IMR-90 (cell line): ENCODE measurements at regions not wholly inside any gene's neighbourhood (a gene's known extent, or its start where the extent isn't known, plus 50 kb on each side); places are given as distances from the start of the nearest gene placed in this dataset.

ENCODE experiments used
- ATAC-seq: fragments of 200-7000 bp; cut with Tn5 transposase; 2 replicates; pipeline ENCODE4 v1.9.1; 2020; ENCODE audit warnings: low read depth, mild to moderate bottlenecking, moderate library complexity
- BruUV-seq: library from RNA; stranded (reverse); fragments of 400-500 nt; replicated peaks from 2 replicates; lab custom pipeline; 2021; lab: Mats Ljungman, UMichigan
- CTCF ChIA-PET: fragments of 300-600 bp; formaldehyde crosslinking; extraction: SDS; loops from one replicate; lab custom pipeline; 2021; ENCODE audit warnings: antibody characterized with exemption; lab: Yijun Ruan, JAX
- POLR2A ChIA-PET: fragments of 300-600 bp; sonication (Branson Sonifier 250); formaldehyde crosslinking; loops from one replicate; lab custom pipeline; 2022; ENCODE audit warnings: antibody characterized with exemption; ENCODE audit not compliant: unreplicated experiment; lab: Charles Lee
- DNase-seq: peaks from one replicate; pipeline ENCODE4 v3.0.0; 2013
- H2AFZ ChIP-seq: replicated peaks from 2 replicates; pipeline ENCODE3; 2013; ENCODE audit warnings: low read length, mild to moderate bottlenecking; ENCODE audit not compliant: poor library complexity
- H2AK5ac ChIP-seq: 2 replicates; pipeline ENCODE4 v1.6.1; 2013; ENCODE audit warnings: low read depth, low read length, inconsistent platforms
- H2AK9ac ChIP-seq: replicated peaks from 2 replicates; pipeline ENCODE3; 2013; ENCODE audit warnings: mild to moderate bottlenecking, low read depth, low read length, moderate library complexity; ENCODE audit not compliant: poor library complexity
- H2BK120ac ChIP-seq: 2 replicates; pipeline ENCODE4 v1.6.1; 2013; ENCODE audit warnings: low read depth, low read length, inconsistent platforms
- H2BK15ac ChIP-seq: 3 replicates; pipeline ENCODE4 v1.6.1; 2013; ENCODE audit warnings: low read depth, low read length, inconsistent platforms
- H2BK20ac ChIP-seq: 2 replicates; pipeline ENCODE4 v1.6.1; 2013; ENCODE audit warnings: low read depth, mild to moderate bottlenecking, inconsistent platforms, low read length, moderate library complexity
- H2BK5ac ChIP-seq: 2 replicates; pipeline ENCODE4 v1.6.1; 2013; ENCODE audit warnings: mild to moderate bottlenecking, low read depth, low read length, inconsistent platforms; ENCODE audit not compliant: poor library complexity, severe bottlenecking
- H3K14ac ChIP-seq: replicated peaks from 2 replicates; pipeline ENCODE4 v1.6.1; 2013; ENCODE audit warnings: low read depth, low read length, inconsistent platforms
- H3K18ac ChIP-seq: 2 replicates; pipeline ENCODE4 v1.6.1; 2013; ENCODE audit warnings: low read depth, low read length, control low read depth
- H3K23ac ChIP-seq: 2 replicates; pipeline ENCODE4 v1.6.1; 2013; ENCODE audit warnings: low read depth, low read length, inconsistent platforms
- H3K27ac ChIP-seq: 2 replicates; pipeline ENCODE4 v1.5.1; 2013; ENCODE audit warnings: mild to moderate bottlenecking, control low read depth, low read length; ENCODE audit not compliant: insufficient read depth
- H3K27me3 ChIP-seq: 2 replicates; pipeline ENCODE4 v1.6.1; 2013; ENCODE audit warnings: low read length; ENCODE audit not compliant: control insufficient read depth, insufficient read depth
- H3K36me3 ChIP-seq: 2 replicates; pipeline ENCODE4 v1.6.1; 2013; ENCODE audit warnings: low read length, mixed read lengths; ENCODE audit not compliant: control insufficient read depth, insufficient read depth
- H3K4ac ChIP-seq: 2 replicates; pipeline ENCODE4 v1.6.1; 2013; ENCODE audit warnings: low read depth, low read length, inconsistent platforms
- H3K4me1 ChIP-seq: 2 replicates; pipeline ENCODE4 v1.6.1; 2013; ENCODE audit warnings: low read length, mixed read lengths; ENCODE audit not compliant: control insufficient read depth, insufficient read depth
- H3K4me2 ChIP-seq: 2 replicates; pipeline ENCODE4 v1.6.1; 2013; ENCODE audit warnings: low read depth, mild to moderate bottlenecking, control low read depth, low read length, moderate library complexity
- H3K4me3 ChIP-seq: 2 replicates; pipeline ENCODE4 v1.5.1; 2013; ENCODE audit warnings: low read depth, mild to moderate bottlenecking, control low read depth, low read length, moderate library complexity; ENCODE audit not compliant: insufficient read depth
- H3K56ac ChIP-seq: 2 replicates; pipeline ENCODE4 v1.6.1; 2013; ENCODE audit warnings: low read length, inconsistent platforms; ENCODE audit not compliant: insufficient read depth; ENCODE audit errors: extremely low read depth
- H3K79me1 ChIP-seq, 2 experiments: 2 replicates each; pipeline ENCODE4 v1.6.1; 2013; ENCODE audit warnings: low read length in 2 of 2, inconsistent platforms in 1 of 2, low read depth in 1 of 2
- H3K9ac ChIP-seq: 2 replicates; pipeline ENCODE4 v1.6.1; 2013; ENCODE audit warnings: low read depth, low read length, control low read depth
- H3K9me1 ChIP-seq: 2 replicates; pipeline ENCODE4 v1.6.1; 2013; ENCODE audit warnings: low read length, inconsistent platforms; ENCODE audit not compliant: insufficient read depth
- H3K9me3 ChIP-seq: 2 replicates; pipeline ENCODE4 v1.6.1; 2013; ENCODE audit warnings: low read length; ENCODE audit not compliant: control insufficient read depth, insufficient read depth
- H4K20me1 ChIP-seq: 2 replicates; pipeline ENCODE4 v1.6.1; 2013; ENCODE audit warnings: low read length, inconsistent platforms; ENCODE audit not compliant: insufficient read depth
- H4K5ac ChIP-seq: 2 replicates; pipeline ENCODE4 v1.6.1; 2013; ENCODE audit warnings: mild to moderate bottlenecking, low read depth, low read length, control low read depth
- H4K8ac ChIP-seq, 2 experiments: 2 replicates each; pipeline ENCODE4 v1.6.1; 2013; ENCODE audit warnings: low read depth in 2 of 2, low read length in 2 of 2, control low read depth in 1 of 2, inconsistent platforms in 1 of 2
- H4K91ac ChIP-seq: 2 replicates; pipeline ENCODE4 v1.6.1; 2013; ENCODE audit warnings: low read depth, low read length, inconsistent platforms; ENCODE audit not compliant: insufficient read depth
- BHLHE40 ChIP-seq: fragments of 150-350 bp; IDR thresholded peaks from 2 replicates; pipeline ENCODE4 v1.6.1; 2016; ENCODE audit warnings: mild to moderate bottlenecking, low read depth, low read length
- CEBPB ChIP-seq: IDR thresholded peaks from 2 replicates; pipeline ENCODE4 v1.6.1; 2012; ENCODE audit warnings: low read depth, low read length, improper control_type of control experiment
- CHD1 ChIP-seq: IDR thresholded peaks from 2 replicates; pipeline ENCODE4 v1.6.1; 2012; ENCODE audit warnings: low read depth, low read length, improper control_type of control experiment
- FOS ChIP-seq: fragments of 150-350 bp; IDR thresholded peaks from 2 replicates; pipeline ENCODE4 v1.6.1; 2016; ENCODE audit warnings: low read depth, low read length
- MAFK ChIP-seq: IDR thresholded peaks from 2 replicates; pipeline ENCODE4 v1.6.1; 2012; ENCODE audit warnings: low read depth, low read length, improper control_type of control experiment
- MAZ ChIP-seq: IDR thresholded peaks from 2 replicates; pipeline ENCODE4 v1.6.1; 2012; ENCODE audit warnings: low read depth, mild to moderate bottlenecking, low read length, improper control_type of control experiment, moderate library complexity, borderline replicate concordance
- MXI1 ChIP-seq: IDR thresholded peaks from 2 replicates; pipeline ENCODE4 v1.6.1; 2012; ENCODE audit warnings: low read depth, mild to moderate bottlenecking, low read length, moderate library complexity, borderline replicate concordance
- NFE2L2 ChIP-seq: fragments of 150-350 bp; IDR thresholded peaks from 2 replicates; pipeline ENCODE4 v1.6.1; 2016; ENCODE audit warnings: low read depth, mild to moderate bottlenecking, low read length
- POLR2A ChIP-seq: IDR thresholded peaks from 2 replicates; pipeline ENCODE4 v1.6.1; 2012; ENCODE audit warnings: mild to moderate bottlenecking, low read depth, low read length
- RFX5 ChIP-seq: IDR thresholded peaks from 2 replicates; pipeline ENCODE4 v1.8.0; 2012; ENCODE audit warnings: low read depth, mild to moderate bottlenecking, low read length, moderate library complexity
- SMC3 ChIP-seq: fragments of 150-350 bp; IDR thresholded peaks from 2 replicates; pipeline ENCODE4 v1.6.1; 2016; ENCODE audit warnings: low read depth, mild to moderate bottlenecking, antibody characterized with exemption, low read length, moderate library complexity
- WGBS, 2 experiments: methylation state at CpG; one replicate each; pipeline versions ENCODE4 v1.1.5 to v1.1.7; 2013; ENCODE audit warnings: missing lambda C conversion rate in 2 of 2; ENCODE audit not compliant: insufficient read length in 1 of 2; ENCODE audit errors: extremely low coverage in 2 of 2; 5-methylcytosine and 5-hydroxymethylcytosine counted together
- dilution Hi-C: fragments of 300-500 bp; cut with HindIII; formaldehyde crosslinking; loops from one replicate; pipeline ENCODE4 v1.14.3; 2018; ENCODE audit warnings: low sequenced_read_pairs; ENCODE audit not compliant: unreplicated experiment
- in situ Hi-C: fragments of 300-500 bp; cut with MboI; formaldehyde crosslinking; loops from 3 replicates; pipeline ENCODE4 v1.14.3; 2019; ENCODE audit warnings: low sequenced_read_pairs, inconsistent platforms, mixed read lengths
- intact Hi-C: fragments of 100-400 bp; cut with micrococcal nuclease; formaldehyde crosslinking; loops from 2 replicates; pipeline ENCODE4 v1.10.0; 2022
- TF ChIP-seq, protein P1 (sequence below): fragments of 150-350 bp; IDR thresholded peaks from 2 replicates; pipeline ENCODE4 v1.6.1; 2016; ENCODE audit warnings: low read depth, mild to moderate bottlenecking, low read length, moderate library complexity, borderline replicate concordance
- TF ChIP-seq, protein P2 (sequence below): conservative IDR thresholded peaks from 2 replicates; pipeline ENCODE4 v1.5.1; 2012; ENCODE audit warnings: mild to moderate bottlenecking, low read depth, low read length, improper control_type of control experiment
- TF ChIP-seq, protein P3 (sequence below): fragments of 150-350 bp; IDR thresholded peaks from 2 replicates; pipeline ENCODE4 v1.6.1; 2017; ENCODE audit warnings: mild to moderate bottlenecking, antibody characterized with exemption, low read length, low read depth

DNA sequence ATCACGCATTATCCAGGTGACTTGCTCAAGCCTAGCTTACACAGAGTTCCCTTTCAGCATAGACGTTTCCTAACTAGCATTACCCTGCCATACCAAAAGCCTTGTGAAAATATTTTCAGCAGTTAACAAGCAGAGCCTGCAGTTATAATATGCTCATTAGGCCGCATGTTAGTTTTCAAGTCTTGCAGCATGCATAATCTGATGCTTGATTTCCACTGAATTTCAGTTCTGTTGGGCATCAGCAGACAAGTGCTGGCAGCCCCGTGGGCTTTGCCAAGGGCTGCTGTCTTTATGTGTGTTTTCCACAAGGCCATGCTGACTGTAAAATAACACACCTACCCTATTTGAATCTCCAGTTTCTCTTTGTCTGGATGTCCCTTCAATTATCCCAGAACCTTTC lies 491.0 kb upstream of the WWC1 start:
- no peaks in the 10 kb centered on the region for H4K20me1 ChIP-seq
- no peak overlapping the region for H3K9ac ChIP-seq
- no peak overlapping the region for H2AFZ ChIP-seq
- CTCF ChIA-PET, result interaction anchor here (0.6 to 0.7 kb wide), 2 partner anchors 26 to 224 kb away, joined by 3 to 4 read pairs; no protein-coding TSS in a partner anchor
- TF ChIP-seq SMC3 (no peak), MAFK (no peak), MAZ (no peak), MXI1 (no peak), RFX5 (no peak), POLR2A (no peak), FOS (no peak), CHD1 (no peak), NFE2L2 (no peak), CEBPB (no peak), BHLHE40 (no peak)
- TF ChIP-seq, protein P1, sequence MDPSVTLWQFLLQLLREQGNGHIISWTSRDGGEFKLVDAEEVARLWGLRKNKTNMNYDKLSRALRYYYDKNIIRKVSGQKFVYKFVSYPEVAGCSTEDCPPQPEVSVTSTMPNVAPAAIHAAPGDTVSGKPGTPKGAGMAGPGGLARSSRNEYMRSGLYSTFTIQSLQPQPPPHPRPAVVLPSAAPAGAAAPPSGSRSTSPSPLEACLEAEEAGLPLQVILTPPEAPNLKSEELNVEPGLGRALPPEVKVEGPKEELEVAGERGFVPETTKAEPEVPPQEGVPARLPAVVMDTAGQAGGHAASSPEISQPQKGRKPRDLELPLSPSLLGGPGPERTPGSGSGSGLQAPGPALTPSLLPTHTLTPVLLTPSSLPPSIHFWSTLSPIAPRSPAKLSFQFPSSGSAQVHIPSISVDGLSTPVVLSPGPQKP, result no peak
- TF ChIP-seq, protein P2, sequence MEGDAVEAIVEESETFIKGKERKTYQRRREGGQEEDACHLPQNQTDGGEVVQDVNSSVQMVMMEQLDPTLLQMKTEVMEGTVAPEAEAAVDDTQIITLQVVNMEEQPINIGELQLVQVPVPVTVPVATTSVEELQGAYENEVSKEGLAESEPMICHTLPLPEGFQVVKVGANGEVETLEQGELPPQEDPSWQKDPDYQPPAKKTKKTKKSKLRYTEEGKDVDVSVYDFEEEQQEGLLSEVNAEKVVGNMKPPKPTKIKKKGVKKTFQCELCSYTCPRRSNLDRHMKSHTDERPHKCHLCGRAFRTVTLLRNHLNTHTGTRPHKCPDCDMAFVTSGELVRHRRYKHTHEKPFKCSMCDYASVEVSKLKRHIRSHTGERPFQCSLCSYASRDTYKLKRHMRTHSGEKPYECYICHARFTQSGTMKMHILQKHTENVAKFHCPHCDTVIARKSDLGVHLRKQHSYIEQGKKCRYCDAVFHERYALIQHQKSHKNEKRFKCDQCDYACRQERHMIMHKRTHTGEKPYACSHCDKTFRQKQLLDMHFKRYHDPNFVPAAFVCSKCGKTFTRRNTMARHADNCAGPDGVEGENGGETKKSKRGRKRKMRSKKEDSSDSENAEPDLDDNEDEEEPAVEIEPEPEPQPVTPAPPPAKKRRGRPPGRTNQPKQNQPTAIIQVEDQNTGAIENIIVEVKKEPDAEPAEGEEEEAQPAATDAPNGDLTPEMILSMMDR, result no peak
- TF ChIP-seq, protein P3, sequence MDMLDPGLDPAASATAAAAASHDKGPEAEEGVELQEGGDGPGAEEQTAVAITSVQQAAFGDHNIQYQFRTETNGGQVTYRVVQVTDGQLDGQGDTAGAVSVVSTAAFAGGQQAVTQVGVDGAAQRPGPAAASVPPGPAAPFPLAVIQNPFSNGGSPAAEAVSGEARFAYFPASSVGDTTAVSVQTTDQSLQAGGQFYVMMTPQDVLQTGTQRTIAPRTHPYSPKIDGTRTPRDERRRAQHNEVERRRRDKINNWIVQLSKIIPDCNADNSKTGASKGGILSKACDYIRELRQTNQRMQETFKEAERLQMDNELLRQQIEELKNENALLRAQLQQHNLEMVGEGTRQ, result no peak
- dilution Hi-C loops (no loop called here), intact Hi-C loops (no loop called here), in situ Hi-C loops (no loop called here)
- H3K27me3 ChIP-seq, result no peaks in the 10 kb centered on the region; the same call in 1 of the 2 replicates
- H3K4ac ChIP-seq, result no peak overlapping the region
- DNase-seq, result no peak
- no peak overlapping the region for H2BK5ac ChIP-seq
- no peak overlapping the region for H3K23ac ChIP-seq
- no peak overlapping the region for H3K27ac ChIP-seq
- POLR2A ChIA-PET, result no interaction called here
- H3K4me2 ChIP-seq, result no peak overlapping the region
- no peaks in the 10 kb centered on the region for H3K79me1 ChIP-seq
- H2BK15ac ChIP-seq, result no peak overlapping the region
- no peak overlapping the region for H3K14ac ChIP-seq
- H3K36me3 ChIP-seq, result no peaks in the 10 kb centered on the region
- no CpG with 5 or more reads among the region's 4 CpGs for WGBS, 2 experiments
- H3K4me1 ChIP-seq, result no peaks in the 10 kb centered on the region
- no peak overlapping the region for H4K8ac ChIP-seq
- H4K5ac ChIP-seq, result no peak overlapping the region
- no peak for ATAC-seq
- no peak overlapping the region for H2BK20ac ChIP-seq
- H3K9me3 ChIP-seq, result no peaks in the 10 kb centered on the region
- H4K91ac ChIP-seq, result no peak overlapping the region
- no peak overlapping the region for H3K18ac ChIP-seq
- H2AK5ac ChIP-seq, result no peak overlapping the region
- H3K56ac ChIP-seq, result no peak overlapping the region
- no peak overlapping the region for H2AK9ac ChIP-seq
- no peak overlapping the region for H3K4me3 ChIP-seq
- H3K9me1 ChIP-seq, result no peaks in the 10 kb centered on the region
- H2BK120ac ChIP-seq, result no peak overlapping the region
- no TSS peak for BruUV-seq
